Spleen (tissue), 7 donors: ENCODE measurements at regions not wholly inside any gene's neighbourhood (a gene's known extent, or its start where the extent isn't known, plus 50 kb on each side); places are given as distances from the start of the nearest gene placed in this dataset.

Experiments
- POLR2AphosphoS5 ChIP-seq, 3 donors: sonication (generic); formaldehyde crosslinking; IDR thresholded peaks; one replicate each; pipeline ENCODE4 v1.5.1; 2017; ENCODE audit warnings: antibody characterized with exemption in 3 of 3
- TF ChIP-seq, protein P1 (sequence below), 11 experiments: fragments of 200-600 bp in 7 of 11; fragments of 450-650 bp in 4 of 11; sonication (generic) in 4 of 11; IDR thresholded peaks in 8 of 11; conservative IDR thresholded peaks in 3 of 11; 1 replicate in 7 of 11; 2 replicates in 4 of 11; pipeline versions ENCODE4 v1.4.0 to v1.8.0; 2016 to 2021; ENCODE audit warnings: antibody characterized with exemption in 11 of 11, inconsistent platforms in 4 of 11, mild to moderate bottlenecking in 1 of 11
- donor health status: DM: no; HTN: no; CAD: no; lungs with moderate emphysema.
- donor health status: DM: no; HTN: no; CAD: no.
- donor health status: DM: no; HTN: no; CAD: no.

DNA sequence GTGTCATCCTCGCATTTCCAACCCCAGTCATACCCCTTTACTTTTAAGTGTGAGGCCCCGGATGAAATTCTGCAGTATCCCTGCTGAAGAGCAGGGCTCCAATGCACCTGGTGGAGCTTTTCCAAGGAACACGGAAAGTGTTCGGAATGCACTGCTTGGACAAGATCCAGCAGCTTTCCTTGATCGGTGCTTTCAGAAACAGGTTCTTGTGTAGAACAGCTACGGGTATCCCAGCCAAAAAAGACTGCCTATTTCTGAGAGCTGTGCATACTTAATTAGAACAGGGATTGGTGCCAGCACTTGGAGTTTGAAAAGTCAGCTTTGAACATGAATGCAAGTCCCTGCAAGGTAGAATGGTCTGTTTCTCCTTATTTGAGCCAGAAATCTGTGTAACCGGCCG, 87.2 kb upstream of the C1QTNF9B start:
- TF ChIP-seq POLR2AphosphoS5 (IDR thresholded peaks at IDR 0.05): no peak
- TF ChIP-seq, protein P1, sequence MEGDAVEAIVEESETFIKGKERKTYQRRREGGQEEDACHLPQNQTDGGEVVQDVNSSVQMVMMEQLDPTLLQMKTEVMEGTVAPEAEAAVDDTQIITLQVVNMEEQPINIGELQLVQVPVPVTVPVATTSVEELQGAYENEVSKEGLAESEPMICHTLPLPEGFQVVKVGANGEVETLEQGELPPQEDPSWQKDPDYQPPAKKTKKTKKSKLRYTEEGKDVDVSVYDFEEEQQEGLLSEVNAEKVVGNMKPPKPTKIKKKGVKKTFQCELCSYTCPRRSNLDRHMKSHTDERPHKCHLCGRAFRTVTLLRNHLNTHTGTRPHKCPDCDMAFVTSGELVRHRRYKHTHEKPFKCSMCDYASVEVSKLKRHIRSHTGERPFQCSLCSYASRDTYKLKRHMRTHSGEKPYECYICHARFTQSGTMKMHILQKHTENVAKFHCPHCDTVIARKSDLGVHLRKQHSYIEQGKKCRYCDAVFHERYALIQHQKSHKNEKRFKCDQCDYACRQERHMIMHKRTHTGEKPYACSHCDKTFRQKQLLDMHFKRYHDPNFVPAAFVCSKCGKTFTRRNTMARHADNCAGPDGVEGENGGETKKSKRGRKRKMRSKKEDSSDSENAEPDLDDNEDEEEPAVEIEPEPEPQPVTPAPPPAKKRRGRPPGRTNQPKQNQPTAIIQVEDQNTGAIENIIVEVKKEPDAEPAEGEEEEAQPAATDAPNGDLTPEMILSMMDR (IDR thresholded peaks at IDR 0.05 in 8 of 11, conservative IDR thresholded peaks at IDR 0.05 in 3 of 11): no peak
